HG03378 (cell line): ENCODE measurements at regions not wholly inside any gene's neighbourhood (a gene's known extent, or its start where the extent isn't known, plus 50 kb on each side); places are given as distances from the start of the nearest gene placed in this dataset.

Experiments
- ATAC-seq: cut with Tn5 transposase; IDR thresholded peaks from one replicate; pipeline ENCODE4 v1.9.1; 2021; ENCODE audit warnings: mild to moderate bottlenecking, moderate library complexity; ENCODE audit not compliant: unreplicated experiment

- ATAC-seq = no peak
Observed at GRCh38 chr4:24121395-24122175, 231.7 kb upstream of the PPARGC1A start.

GRCh38 chr4:24117975-24118374 lies 228.1 kb upstream of the PPARGC1A start:
- ATAC-seq = no peak

GRCh38 chr4:24116107-24116506 lies 226.3 kb upstream of the PPARGC1A start:
- ATAC-seq = no peak

GRCh38 chr4:24114919-24115500 lies 225.2 kb upstream of the PPARGC1A start:
- no peak for ATAC-seq

- no peak for ATAC-seq
Observed at GRCh38 chr4:24114444-24114843, 224.6 kb upstream of the PPARGC1A start.

GRCh38 chr4:24112466-24112865 lies 222.6 kb upstream of the PPARGC1A start:
- ATAC-seq = no peak

GRCh38 chr4:24108567-24108966 lies 218.7 kb upstream of the PPARGC1A start:
- no peak for ATAC-seq

GRCh38 chr4:24105327-24106038 lies 215.6 kb upstream of the PPARGC1A start:
- ATAC-seq = no peak

- ATAC-seq = no peak
Observed at GRCh38 chr4:24104158-24104565, 214.3 kb upstream of the PPARGC1A start.

GRCh38 chr4:24103434-24104157 lies 213.7 kb upstream of the PPARGC1A start:
- ATAC-seq = no peak

- ATAC-seq = no peak
Observed at GRCh38 chr4:24102621-24103020, 212.8 kb upstream of the PPARGC1A start.

GRCh38 chr4:24096603-24097002 lies 206.8 kb upstream of the PPARGC1A start:
- no peak for ATAC-seq

- no peak for ATAC-seq
Observed at GRCh38 chr4:24094726-24095125, 204.9 kb upstream of the PPARGC1A start.

GRCh38 chr4:24093446-24093845 lies 203.6 kb upstream of the PPARGC1A start:
- ATAC-seq = no peak

GRCh38 chr4:24091639-24092233 lies 201.9 kb upstream of the PPARGC1A start:
- ATAC-seq = no peak

- ATAC-seq = no peak
Observed at GRCh38 chr4:24089851-24090534, 200.1 kb upstream of the PPARGC1A start.

GRCh38 chr4:24080871-24081270 lies 191.0 kb upstream of the PPARGC1A start:
- no peak for ATAC-seq

GRCh38 chr4:24078347-24078962 lies 188.6 kb upstream of the PPARGC1A start:
- no peak for ATAC-seq

GRCh38 chr4:24076811-24077210 lies 187.0 kb upstream of the PPARGC1A start:
- ATAC-seq = no peak

GRCh38 chr4:24073948-24074347 lies 184.1 kb upstream of the PPARGC1A start:
- ATAC-seq = no peak
